GM12875 (cell line): ENCODE measurements at regions not wholly inside any gene's neighbourhood (a gene's known extent, or its start where the extent isn't known, plus 50 kb on each side); places are given as distances from the start of the nearest gene placed in this dataset.

Source experiments
- H3K4me3 ChIP-seq: one replicate; pipeline ENCODE4 v1.5.1; 2011; ENCODE audit warnings: low read depth, low read length, control low read depth
- TF ChIP-seq, protein P1 (sequence below): IDR thresholded peaks from 2 replicates; pipeline ENCODE4 v1.5.1; 2011; ENCODE audit warnings: low read depth, mild to moderate bottlenecking, control low read depth, inconsistent platforms, low read length, moderate library complexity, borderline replicate concordance; ENCODE audit not compliant: insufficient read depth

DNA sequence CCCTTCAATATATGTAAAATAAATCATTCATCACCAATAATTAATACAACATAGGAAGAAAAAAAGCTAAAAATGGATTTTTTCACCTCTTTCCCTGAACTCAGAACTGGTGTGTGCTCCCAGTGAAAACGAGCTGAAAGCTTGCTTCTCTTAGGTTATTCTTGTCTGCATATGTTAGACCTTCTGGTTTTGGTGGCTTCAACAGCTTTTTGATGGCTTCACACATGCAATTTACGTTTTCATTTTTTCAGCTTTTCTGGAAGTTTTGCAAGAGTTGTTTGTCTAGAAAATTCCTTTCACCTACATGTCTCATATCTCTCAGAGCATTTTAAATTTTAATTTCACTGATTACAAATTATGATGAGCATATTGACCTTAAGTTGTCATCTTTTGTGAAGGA, 86.9 kb upstream of the PTCHD4 start:
- no peak overlapping the region for H3K4me3 ChIP-seq
- TF ChIP-seq, protein P1, sequence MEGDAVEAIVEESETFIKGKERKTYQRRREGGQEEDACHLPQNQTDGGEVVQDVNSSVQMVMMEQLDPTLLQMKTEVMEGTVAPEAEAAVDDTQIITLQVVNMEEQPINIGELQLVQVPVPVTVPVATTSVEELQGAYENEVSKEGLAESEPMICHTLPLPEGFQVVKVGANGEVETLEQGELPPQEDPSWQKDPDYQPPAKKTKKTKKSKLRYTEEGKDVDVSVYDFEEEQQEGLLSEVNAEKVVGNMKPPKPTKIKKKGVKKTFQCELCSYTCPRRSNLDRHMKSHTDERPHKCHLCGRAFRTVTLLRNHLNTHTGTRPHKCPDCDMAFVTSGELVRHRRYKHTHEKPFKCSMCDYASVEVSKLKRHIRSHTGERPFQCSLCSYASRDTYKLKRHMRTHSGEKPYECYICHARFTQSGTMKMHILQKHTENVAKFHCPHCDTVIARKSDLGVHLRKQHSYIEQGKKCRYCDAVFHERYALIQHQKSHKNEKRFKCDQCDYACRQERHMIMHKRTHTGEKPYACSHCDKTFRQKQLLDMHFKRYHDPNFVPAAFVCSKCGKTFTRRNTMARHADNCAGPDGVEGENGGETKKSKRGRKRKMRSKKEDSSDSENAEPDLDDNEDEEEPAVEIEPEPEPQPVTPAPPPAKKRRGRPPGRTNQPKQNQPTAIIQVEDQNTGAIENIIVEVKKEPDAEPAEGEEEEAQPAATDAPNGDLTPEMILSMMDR = no peak

DNA sequence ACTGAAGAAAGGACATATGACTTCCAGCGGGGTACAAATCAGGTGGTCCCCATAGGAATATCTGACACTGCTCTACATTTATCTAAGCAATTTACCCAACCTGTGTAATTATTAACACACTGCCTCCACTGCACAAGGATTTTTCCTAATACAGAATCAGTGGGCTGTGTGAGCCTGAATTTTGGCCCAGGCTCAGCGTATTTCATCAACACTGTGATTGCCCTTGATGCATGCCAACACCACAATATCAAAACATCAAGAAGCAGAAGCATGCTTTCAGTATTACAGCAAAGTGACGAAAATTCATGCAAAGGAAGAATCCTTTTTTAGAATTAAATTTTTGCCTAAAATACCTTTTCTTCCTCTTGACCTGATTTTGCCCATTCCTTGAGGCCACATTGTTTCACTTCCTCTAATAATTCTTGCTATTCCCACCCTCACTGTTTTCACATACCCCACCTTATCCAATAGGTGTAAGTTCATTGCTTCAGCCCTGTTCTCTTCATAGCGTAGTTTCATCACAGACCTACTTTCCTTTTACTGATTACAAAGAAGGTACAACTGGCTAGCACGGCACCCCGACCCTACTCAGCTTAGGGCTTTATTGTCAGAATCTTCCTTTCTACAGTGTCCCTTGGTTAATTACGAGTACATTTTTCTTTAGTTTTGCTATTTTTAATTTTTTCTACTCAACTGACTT, 83.7 kb upstream of the PTCHD4 start:
- H3K4me3 ChIP-seq = no peak overlapping the region
- TF ChIP-seq, protein P1 = no peak

DNA sequence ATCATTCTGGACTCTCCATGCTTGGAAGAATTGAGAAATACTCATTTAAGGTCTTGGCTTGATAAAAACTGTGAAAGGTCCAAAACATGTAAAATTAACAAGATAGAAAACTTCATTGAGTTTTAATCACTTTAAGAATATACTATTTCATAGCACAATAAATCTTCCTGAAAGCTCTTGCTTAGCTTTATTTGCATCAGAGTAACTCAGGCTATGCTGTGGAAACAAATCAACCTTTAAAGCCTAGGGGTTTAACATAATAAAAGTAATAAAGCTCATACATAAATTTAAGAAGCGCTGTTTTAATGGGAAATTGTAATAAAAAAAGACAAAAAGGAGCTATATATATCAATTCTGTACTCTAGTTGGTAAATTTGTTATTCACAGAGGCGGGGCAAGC, 77.2 kb upstream of the PTCHD4 start:
- H3K4me3 ChIP-seq = no peak overlapping the region
- TF ChIP-seq, protein P1 = no peak

DNA sequence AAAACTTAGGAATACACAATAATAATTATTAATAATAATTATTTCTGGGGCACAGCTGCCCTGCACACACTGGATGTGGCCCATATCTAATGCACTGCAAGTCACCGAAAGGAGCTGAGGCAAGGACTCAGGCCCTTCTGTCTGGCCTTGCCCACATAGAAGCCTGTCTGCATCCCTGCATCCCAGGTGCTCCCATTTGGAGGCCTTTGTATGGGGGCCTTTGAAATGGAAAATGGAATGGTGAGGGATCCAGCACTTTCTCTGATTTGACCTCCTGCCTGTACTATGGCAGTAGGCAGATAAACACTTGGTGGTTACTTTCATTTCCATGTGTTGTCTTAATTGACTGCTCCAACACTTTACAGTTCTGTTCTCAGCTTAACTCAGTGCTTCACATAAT, 75.7 kb upstream of the PTCHD4 start:
- TF ChIP-seq, protein P1 = no peak
- no peak overlapping the region for H3K4me3 ChIP-seq

DNA sequence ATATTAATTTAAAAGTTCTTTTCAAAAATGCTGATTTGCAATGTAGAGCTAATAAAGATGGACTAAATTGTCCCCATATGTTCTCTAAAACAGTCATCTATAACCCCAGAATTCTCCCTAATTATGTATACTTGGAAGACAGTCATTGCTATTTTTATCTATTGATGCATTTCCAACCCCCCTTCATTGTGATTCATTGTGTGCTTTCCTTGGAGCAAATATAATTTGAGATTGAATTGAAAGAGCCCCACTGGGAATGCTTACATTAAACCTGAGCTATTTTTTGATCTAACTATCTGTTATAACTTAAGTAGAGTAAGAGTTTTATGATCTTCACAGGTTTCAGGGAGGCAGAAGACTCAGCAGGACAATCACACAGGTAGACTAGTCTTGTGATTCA, 73.7 kb upstream of the PTCHD4 start:
- TF ChIP-seq, protein P1 = no peak
- no peak overlapping the region for H3K4me3 ChIP-seq

DNA sequence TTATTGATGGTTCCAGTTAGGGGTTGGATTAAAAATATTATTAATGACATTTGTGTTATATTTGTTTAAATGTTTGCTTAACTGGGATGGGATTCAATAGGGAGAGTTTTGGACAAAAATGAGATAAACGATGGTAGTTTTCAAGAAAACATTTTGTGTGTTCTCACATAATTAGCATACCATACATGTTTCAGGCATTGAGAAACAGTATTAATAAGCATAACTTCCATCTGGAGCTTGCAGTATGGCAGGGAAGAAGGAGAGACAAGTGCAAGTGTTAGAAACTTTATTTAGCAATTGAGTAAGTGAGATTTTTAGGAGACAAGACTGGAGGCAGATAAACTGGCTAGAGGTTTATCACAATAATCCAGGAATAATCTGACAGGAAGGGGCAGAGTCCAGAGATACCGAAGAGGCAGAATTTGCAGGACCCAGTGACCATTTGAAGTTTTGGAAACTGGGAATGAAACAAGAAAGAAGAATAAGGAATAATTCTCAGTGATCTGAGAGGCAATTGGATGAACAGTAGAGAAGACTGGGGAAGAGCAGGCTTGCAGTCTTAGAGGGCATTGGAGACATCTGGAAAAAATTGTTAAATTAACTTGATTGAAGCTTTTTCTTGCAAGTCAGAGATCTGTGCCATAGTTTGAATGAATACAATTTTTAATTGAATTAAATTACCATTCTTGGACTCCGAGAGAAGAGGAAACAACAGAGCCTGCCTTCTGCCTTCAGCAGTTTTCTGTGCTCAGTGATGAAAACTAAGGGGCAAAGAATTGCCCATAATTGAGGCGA, 73.0 kb upstream of the PTCHD4 start:
- H3K4me3 ChIP-seq = no peak overlapping the region
- TF ChIP-seq, protein P1 = no peak

DNA sequence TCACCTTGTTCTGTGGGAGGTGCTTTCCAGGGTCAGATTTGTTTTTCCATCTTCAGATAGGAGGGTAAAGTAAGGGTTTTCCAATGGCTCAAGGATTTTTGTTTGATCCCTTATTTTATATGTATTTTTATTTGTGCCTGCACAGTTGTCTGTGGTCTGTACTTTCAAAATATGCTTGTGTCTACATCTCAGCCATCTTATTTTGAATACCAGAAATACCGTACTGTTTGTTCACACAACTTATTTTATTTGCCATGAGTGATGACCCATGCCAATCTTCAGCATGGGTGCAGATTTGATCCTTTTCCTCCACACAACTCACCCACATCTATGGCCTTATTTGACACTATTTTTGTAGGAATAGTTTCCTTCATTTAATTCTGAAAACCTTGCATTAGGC, 72.2 kb upstream of the PTCHD4 start:
- TF ChIP-seq, protein P1 = no peak
- H3K4me3 ChIP-seq = no peak overlapping the region
